SH-SY5Y (cell line): ENCODE measurements at regions not wholly inside any gene's neighbourhood (a gene's known extent, or its start where the extent isn't known, plus 50 kb on each side); places are given as distances from the start of the nearest gene placed in this dataset.

Experiments used
- GATA2 ChIP-seq: IDR thresholded peaks from 2 replicates; pipeline ENCODE4 v1.6.1; 2011; ENCODE audit warnings: mild to moderate bottlenecking, low read depth, low read length
- GATA3 ChIP-seq: IDR thresholded peaks from 2 replicates; pipeline ENCODE4 v1.6.1; 2011; ENCODE audit warnings: low read depth, mild to moderate bottlenecking, low read length, moderate library complexity

DNA sequence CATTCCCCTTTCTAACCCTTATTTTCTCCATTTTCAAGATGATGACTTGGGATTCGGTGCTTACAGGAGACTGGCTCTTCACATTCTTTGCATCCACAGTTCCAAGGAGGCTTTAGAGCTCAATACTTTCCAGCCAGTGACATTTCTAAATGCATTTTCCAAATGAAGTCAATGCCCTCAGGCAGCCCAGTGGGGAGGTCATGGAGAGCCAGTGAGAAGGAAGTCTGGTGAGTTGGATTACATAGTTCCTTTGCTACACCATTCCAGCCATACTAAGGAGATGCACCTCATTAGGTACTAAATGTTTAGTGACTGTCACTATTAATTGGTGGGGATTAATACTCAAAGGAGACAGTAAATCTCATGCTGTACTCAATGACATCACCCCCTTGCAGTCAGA lies 248.1 kb downstream of the LRRN1 start:
- no peak for TF ChIP-seq GATA3
- TF ChIP-seq GATA2: no peak

DNA sequence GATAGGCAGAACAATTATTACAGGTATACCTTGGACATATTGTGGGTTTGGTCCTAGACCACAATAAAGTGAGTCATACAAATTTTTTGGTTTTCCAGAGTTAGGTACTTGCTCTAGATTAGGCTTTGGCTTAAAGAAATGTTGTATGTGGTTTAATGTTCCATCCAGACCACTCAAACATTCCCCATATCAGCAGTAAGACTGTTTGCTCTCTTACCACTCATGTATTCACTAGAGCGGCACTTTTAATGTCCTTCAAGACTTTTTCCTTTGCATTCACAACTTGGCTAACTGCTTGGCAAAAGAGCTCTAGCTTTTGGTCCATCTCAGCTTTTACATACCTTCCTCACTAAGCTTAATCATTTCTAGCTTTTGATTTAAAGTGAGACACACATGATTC lies 250.5 kb upstream of the SETMAR start:
- TF ChIP-seq GATA2 (no peak), GATA3 (no peak)

DNA sequence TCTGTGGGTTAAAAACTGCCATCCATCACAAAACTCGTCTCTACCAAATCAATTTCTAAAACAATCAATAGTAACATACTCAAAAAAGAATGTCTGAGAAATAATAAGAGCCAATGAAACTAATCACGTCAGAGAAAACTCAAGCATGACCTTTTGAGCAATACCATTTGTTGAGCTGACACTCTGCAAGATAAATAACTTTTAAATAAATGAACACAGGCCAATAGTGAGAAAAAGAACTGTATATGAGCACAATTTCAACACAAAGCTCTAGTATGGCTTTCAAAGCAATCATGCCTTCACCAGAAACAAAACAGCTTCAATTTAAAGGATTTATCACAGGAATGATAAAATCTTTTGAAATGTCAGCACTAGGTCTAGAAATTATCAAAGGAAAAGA lies 249.2 kb upstream of the SETMAR start:
- no peak for TF ChIP-seq GATA3
- TF ChIP-seq GATA2: no peak

DNA sequence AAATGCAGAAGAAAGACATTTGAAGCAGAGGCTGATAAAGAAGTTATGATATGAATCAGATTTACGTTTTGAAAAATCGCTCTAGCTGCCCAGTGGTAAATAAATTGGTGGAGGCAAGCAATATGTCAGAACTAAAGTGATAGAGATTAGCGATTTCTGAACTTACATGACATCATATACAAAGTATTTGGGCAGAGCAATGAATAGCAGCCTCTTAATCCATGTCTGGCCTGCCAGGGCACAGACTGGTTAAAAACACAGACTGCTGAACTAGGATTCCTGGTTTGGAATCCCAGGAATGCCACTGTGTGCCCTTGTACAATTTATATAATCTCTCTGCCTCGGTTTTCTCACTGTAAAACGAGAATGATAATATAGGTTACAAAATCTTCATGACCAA lies 243.1 kb upstream of the SETMAR start:
- TF ChIP-seq GATA2: no peak
- no peak for TF ChIP-seq GATA3

DNA sequence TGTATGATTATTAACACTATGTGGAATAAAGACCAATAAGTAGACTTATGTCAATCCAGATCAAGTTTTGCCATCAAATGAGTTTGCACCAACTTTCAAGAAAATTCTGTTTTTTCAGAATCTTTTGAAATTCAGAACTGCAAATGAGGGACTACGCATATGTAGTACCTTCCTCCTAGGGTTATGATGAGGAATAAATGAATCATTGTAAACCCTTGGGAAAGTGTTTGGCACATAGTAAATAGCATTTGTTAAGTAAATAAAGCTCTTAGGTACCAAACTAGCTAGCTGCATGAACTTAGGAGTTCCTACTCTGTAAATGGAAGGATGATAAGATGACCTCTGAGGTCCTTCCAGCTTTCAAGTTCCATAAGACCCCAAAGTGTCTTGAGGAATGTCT lies 242.6 kb upstream of the SETMAR start:
- TF ChIP-seq GATA3 (no peak), GATA2 (no peak)

DNA sequence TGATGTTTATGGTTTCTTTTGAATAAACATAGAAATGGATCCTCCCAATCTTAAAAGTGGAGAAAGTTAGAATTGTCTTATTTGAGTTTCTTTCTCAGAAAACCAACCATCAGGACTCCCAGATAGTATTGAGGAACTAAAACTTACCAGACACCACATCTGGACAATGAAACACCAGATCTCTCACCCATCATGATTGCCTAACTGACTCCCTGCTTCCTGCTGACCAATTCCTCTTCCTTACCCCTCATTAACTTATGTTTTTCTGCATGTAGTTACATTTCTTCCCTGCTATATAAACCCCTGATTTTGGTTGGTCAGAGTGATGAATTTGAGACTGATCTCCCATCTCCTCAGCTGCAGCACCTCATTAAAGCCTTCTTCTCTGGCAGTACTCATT lies 242.0 kb upstream of the SETMAR start:
- TF ChIP-seq GATA3: no peak
- no peak for TF ChIP-seq GATA2

DNA sequence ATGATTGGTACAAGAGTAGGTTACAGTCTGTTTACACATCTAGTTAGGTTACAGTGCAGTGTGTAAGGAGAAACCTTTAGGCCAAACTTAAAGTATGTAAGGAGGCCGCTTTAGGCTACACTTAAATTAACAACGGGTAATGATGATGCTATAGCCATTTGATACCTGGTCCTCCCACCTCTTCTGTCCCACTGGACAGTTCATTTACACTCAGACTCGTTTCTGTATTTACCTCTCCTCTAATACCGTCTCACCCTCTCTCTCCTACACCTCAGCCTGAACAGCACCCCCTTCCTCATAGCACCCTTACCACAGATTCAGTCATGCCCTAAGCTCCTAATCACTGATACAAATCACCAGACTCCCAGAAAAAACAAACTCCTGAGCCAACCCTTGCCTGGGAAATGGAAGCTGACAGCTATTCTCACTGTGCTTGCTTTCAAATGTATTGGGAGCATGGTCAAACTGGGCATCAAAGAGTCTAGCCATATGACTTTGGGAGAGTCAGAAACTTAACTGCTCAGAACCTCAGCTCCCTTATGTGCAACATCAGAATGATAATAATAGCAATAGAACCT lies 241.3 kb upstream of the SETMAR start:
- TF ChIP-seq GATA3 (no peak), GATA2 (peak; percentile 32; the same call in 1 of the 2 replicates)

DNA sequence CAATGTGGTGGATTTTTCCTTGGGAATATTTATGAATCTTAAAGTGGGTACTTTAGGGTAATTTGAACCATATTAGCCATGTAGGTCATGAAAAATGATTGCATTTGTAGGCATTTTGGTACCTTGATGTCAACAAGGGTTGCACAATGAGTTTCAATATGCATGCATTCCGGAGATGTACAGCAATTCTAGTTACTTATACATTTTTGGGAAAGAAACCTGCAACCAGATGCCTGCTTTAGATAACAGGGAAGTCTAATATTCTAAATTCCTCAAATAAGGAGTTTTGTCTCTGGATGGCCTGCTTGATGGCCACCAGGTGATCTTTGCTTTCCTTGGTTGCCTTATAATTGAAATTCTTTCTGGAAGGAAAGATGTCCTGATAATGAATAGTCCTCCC lies 240.5 kb upstream of the SETMAR start:
- no peak for TF ChIP-seq GATA2
- no peak for TF ChIP-seq GATA3

DNA sequence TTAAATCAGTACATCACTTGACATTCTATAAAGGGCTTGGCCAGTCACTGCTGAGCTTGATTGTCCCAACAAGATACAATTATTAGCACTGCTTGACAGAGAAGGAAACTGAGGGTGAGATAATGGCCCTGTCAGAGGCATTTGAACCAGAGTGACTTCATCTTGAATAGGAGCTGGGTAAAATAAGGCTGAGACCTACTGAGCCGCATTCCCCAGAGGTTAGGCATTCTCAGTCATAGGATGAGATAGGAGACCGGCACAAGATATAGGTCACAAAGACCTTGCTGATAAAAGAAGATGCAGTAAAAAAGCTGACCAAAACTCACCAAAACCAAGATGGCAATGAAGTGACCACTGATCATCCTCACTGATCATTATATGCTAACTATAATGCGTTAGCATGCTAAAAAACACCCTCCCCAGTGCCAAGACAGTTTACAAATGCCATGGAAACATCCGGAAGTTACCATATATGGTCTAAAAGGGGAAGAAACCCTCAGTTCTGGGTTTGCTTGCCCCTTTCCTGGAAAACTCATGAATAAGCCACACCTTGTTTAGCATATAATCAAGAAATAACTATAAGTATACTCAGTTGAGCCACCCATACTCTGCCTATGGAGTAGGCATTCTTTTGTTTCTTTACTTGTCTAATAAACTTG lies 239.1 kb upstream of the SETMAR start:
- TF ChIP-seq GATA3 (no peak), GATA2 (no peak)

DNA sequence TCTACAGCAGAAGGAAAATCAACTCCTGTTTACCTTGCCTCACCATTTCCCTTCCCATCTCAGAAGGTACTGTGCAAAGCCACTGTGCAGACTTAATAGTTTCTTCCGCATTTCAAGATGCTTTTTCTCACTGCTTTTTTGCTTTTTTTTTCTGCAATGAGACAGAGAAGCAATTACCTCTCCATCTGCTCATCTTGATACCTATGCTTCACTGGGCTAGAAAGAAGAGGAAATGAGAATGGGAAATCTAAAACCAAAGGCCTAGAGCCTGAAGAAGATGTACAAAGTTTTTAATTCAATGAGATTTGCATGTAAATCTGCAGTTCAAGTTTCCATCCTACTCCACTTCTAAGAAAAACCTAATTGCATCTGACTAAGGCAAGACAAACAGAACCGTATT lies 238.1 kb upstream of the SETMAR start:
- TF ChIP-seq GATA3 (no peak), GATA2 (no peak)

DNA sequence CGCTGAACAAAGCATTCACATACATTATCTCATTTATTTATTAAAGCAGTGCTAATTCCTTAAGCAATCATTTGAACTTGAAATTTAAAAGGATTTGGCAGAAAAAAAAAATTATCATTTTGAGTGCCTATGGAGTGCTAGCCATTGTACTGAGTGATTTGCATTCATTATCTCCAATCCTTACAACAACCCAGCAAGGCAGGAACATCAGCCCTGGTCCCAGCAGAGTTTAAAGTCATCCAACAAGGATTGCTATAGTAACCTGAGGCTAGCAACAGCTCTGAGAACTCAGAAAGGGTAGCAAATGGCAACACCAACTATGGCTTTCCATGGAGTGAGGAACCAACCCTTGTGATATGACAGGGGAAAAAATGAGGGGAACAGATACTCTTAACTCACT lies 237.6 kb upstream of the SETMAR start:
- TF ChIP-seq GATA3 (no peak), GATA2 (no peak)

DNA sequence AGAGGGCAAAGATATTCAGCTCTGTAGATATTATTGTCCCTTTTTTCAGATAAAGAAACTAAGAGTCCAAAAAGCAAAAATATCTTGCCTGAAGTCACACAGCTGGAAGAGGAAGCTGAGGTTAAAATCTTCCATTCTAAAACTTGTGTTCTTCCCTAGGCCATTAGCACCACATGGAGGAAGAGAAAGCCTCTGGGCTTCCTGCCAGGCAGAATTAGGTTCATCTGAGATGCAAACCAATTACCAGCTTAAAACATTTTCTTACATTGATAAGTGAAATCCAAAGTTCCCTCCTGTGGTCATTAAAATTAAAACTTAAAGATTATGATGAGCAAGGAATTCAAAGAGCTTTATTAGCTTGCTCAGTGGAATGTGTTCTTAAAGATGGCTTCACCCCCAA lies 235.3 kb upstream of the SETMAR start:
- TF ChIP-seq GATA3 (no peak), GATA2 (no peak)

DNA sequence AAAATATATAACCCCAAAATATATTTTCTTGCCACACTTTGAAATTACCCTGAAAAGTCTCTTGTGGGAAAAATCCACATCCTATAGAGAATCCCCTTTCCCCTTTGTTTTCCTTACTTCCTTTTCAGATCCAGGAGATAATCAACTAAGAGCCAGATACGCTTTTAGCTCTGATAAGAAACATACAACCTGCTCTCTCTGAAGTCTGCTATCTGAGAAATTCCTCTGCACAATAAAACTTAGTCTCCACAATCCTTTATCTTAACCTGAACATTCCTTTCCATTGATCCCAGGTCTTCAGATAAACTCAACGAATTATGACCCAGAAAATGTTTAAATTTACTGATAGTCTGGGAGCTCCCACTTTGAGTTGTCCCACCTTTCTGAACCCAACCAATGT lies 233.4 kb upstream of the SETMAR start:
- TF ChIP-seq GATA2 (no peak), GATA3 (no peak)

DNA sequence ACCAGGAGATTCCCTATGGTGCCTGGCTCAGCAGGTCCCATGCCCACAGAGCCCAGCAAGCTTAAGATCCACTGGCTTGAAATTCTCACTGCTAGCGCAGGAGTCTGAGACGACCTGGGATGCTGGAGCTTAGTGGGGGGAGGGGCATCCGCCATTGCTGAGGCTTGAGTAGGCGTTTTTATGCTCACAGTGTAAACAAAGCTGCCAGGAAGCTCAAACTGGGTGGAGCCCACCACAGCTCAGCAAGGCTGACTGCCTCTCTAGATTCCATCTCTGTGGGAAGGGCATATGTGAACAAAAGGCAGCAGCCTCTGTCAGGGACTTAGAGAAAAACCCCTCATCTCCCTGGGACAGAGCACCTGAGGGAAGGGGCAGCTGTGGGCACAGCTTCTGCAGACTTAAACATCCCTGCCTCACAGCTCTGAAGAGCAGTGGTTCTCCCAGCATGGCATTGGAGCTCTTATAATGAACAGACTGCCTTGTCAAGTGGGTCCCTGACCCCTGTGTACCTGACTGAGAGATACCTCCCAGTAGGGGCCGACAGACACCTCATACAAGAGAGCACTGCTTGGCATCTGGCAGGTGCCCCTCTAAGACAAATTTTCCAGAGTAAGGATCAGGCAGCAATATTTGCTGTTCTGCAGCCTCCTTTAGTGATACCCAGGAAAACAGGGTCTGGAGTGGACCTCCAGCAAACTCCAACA lies 231.5 kb upstream of the SETMAR start:
- TF ChIP-seq GATA3 (no peak), GATA2 (no peak)

DNA sequence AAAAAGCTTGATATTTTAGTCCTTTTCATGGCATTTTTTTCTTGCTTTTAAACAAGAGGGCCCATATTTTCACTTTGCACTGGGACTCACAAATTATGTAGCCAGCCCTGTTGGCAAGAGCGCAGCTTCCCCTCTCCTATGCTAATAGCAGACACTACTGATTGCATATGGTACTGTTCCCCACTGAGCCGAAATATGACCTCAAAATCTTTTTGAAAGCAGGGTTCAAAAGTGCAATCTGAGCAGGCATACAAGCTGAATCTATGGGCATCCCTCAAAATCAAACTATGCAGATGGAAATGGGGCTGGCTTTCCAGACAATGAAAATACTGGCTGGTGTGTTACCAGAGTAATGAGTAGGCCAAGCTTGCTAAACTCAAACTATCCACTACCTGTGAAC lies 225.2 kb upstream of the SETMAR start:
- no peak for TF ChIP-seq GATA2
- no peak for TF ChIP-seq GATA3
